ENCODE measurements at regions not wholly inside any gene's neighbourhood (a gene's known extent, or its start where the extent isn't known, plus 50 kb on each side); places are given as distances from the start of the nearest gene placed in this dataset.

DNA sequence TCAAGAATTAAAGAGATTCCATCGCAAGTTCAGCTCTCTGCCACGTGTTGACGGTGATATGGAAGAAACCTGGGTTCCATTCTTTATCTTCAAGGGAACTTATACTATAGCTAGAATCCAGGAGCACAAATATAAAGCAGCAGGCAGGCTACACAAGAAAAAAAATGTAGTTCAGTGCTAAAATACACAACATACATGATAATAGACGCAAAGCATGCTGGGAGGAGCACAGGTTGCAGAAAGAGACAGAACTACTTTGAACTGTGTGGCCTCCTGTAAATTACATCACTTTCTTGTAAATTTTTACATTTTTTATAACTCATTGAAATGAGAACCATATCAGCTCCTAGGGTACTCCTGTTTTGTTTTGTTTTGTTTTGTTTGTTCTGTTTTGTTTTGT lies 53.8 kb upstream of the RBM24 start:
- no peak for DNase-seq
